Osteoblast (primary cell): ENCODE measurements at regions not wholly inside any gene's neighbourhood (a gene's known extent, or its start where the extent isn't known, plus 50 kb on each side); places are given as distances from the start of the nearest gene placed in this dataset.
A peak's percentile ranks its signal among the peaks of the same experiment; 100 is the strongest.
"Not testable (repeated sequence)": the region's sequence is repeated elsewhere in the genome, so short reads cannot be mapped to it uniquely, and the experiment has no call there.

Source experiments
- DNase-seq: peaks from one replicate; pipeline ENCODE4 v3.0.0; 2011; ENCODE audit warnings: low spot score, mixed read lengths; ENCODE audit not compliant: insufficient read length; ENCODE audit errors: missing footprints
- H2AFZ ChIP-seq: 2 replicates; pipeline ENCODE4 v1.6.0; 2011; ENCODE audit warnings: mild to moderate bottlenecking, low read length
- H3K27ac ChIP-seq: 2 replicates; pipeline ENCODE4 v1.5.1; 2011; ENCODE audit warnings: mild to moderate bottlenecking, low read depth, low read length, moderate library complexity
- H3K27me3 ChIP-seq: 2 replicates; pipeline ENCODE4 v1.6.0; 2012; ENCODE audit warnings: mild to moderate bottlenecking, control low read depth, inconsistent platforms, low read length, moderate library complexity; ENCODE audit not compliant: insufficient read depth
- H3K36me3 ChIP-seq: 2 replicates; pipeline ENCODE4 v1.5.1; 2011; ENCODE audit warnings: mild to moderate bottlenecking, low read length, control low read depth, moderate library complexity; ENCODE audit not compliant: insufficient read depth
- H3K4me1 ChIP-seq: 2 replicates; pipeline ENCODE4 v1.5.1; 2011; ENCODE audit warnings: mild to moderate bottlenecking, low read length, control low read depth, moderate library complexity; ENCODE audit not compliant: insufficient read depth
- H3K4me2 ChIP-seq: 2 replicates; pipeline ENCODE4 v1.6.0; 2011; ENCODE audit warnings: mild to moderate bottlenecking, low read length; ENCODE audit not compliant: insufficient read depth
- H3K4me3 ChIP-seq: fragments of 200-600 bp; sonication (generic); 3 replicates; pipeline ENCODE4 v1.5.1; 2012; ENCODE audit warnings: mild to moderate bottlenecking, low read length, inconsistent platforms; ENCODE audit not compliant: insufficient read depth
- H3K79me2 ChIP-seq: 2 replicates; pipeline ENCODE4 v1.6.0; 2012; ENCODE audit warnings: mild to moderate bottlenecking, low read length, control low read depth, inconsistent platforms; ENCODE audit not compliant: insufficient read depth
- H3K9me3 ChIP-seq: 2 replicates; pipeline ENCODE4 v1.5.1; 2011; ENCODE audit warnings: low read depth, low read length, control low read depth
- H4K20me1 ChIP-seq: 2 replicates; pipeline ENCODE4 v1.6.0; 2012; ENCODE audit warnings: mild to moderate bottlenecking, low read length, control low read depth; ENCODE audit not compliant: insufficient read depth
- TF ChIP-seq, protein P1 (sequence below): IDR thresholded peaks from 2 replicates; pipeline ENCODE4 v1.5.1; 2011; ENCODE audit warnings: mild to moderate bottlenecking, low read depth, low read length, moderate library complexity; ENCODE audit errors: extremely low read depth

DNA sequence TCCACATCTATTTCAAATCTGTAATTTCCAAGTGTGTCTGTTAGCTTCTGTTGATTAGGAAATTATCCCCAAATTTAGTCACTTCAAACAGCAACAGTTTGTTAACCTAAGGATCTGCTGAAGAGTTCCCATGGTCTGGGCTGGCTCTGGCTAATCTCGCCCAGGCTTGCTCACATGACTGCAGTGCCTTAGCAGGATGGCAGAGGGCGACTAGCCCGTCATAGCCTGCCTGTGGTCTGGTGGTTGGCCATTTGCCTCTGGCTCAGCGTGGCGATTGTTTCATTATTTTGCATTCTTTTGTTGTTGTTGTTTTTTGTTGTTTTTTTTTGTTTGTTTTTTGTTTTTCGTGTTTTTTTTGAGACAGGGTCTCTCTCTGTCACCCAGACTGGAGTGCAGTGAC, 264.0 kb downstream of the TRIML1 start:
- Histone ChIP-seq H3K4me1 (peaks cover 42% of the 10 kb centered on the region), H3K27ac (peak overlapping the region; percentile 100), H3K9me3 (no peaks in the 10 kb centered on the region), H3K36me3 (peaks cover 7% of the 10 kb centered on the region), H2AFZ (no peak overlapping the region), H3K4me3 (peak overlapping the region; percentile 69), H3K4me2 (peak overlapping the region; percentile 34), H3K79me2 (peaks cover 55% of the 10 kb centered on the region), H4K20me1 (no peaks in the 10 kb centered on the region), H3K27me3 (no peaks in the 10 kb centered on the region)
- TF ChIP-seq, protein P1, sequence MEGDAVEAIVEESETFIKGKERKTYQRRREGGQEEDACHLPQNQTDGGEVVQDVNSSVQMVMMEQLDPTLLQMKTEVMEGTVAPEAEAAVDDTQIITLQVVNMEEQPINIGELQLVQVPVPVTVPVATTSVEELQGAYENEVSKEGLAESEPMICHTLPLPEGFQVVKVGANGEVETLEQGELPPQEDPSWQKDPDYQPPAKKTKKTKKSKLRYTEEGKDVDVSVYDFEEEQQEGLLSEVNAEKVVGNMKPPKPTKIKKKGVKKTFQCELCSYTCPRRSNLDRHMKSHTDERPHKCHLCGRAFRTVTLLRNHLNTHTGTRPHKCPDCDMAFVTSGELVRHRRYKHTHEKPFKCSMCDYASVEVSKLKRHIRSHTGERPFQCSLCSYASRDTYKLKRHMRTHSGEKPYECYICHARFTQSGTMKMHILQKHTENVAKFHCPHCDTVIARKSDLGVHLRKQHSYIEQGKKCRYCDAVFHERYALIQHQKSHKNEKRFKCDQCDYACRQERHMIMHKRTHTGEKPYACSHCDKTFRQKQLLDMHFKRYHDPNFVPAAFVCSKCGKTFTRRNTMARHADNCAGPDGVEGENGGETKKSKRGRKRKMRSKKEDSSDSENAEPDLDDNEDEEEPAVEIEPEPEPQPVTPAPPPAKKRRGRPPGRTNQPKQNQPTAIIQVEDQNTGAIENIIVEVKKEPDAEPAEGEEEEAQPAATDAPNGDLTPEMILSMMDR: no peak
- no peak for DNase-seq

DNA sequence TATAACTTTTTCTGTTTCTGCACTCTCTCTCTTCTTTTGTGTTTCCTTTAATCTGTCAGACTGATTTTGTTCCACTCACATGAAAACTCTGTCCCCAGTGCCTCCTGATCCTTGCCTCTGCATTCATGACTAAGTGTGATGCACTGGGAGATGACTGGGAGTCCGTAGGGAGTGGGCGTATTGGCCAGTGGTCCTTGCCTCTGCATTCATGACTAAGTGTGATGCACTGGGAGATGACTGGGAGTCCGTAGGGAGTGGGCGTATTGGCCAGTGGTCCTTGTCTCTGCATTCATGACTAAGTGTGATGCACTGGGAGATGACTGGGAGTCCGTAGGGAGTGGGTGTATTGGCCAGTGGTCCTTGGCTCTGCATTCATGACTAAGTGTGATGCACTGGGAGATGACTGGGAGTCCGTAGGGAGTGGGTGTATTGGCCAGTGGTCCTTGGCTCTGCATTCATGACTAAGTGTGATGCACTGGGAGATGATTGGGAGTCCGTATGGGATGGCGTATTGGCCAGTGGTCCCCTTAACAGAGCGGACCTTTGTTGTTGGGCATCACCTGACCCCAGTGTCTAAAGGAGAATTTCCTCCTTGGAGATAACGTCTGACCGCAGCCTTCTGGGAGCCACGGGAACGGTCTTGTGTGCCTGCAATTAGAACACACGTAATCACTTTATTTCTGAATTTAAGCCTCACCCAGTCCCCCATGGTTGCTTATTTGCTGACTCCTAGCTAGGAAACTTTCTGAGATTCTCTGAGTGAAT, 266.0 kb downstream of the TRIML1 start:
- Histone ChIP-seq H3K27ac (peak overlapping the region; percentile 100), H3K79me2 (peaks cover 74% of the 10 kb centered on the region), H3K4me2 (peak overlapping the region; percentile 74), H3K4me3 (peak overlapping the region; percentile 56), H3K4me1 (peaks cover 49% of the 10 kb centered on the region)
- not testable (repeated sequence) for H2AFZ ChIP-seq, H3K36me3 ChIP-seq, H3K9me3 ChIP-seq, H3K27me3 ChIP-seq, H4K20me1 ChIP-seq
- peak; percentile 67 for DNase-seq

DNA sequence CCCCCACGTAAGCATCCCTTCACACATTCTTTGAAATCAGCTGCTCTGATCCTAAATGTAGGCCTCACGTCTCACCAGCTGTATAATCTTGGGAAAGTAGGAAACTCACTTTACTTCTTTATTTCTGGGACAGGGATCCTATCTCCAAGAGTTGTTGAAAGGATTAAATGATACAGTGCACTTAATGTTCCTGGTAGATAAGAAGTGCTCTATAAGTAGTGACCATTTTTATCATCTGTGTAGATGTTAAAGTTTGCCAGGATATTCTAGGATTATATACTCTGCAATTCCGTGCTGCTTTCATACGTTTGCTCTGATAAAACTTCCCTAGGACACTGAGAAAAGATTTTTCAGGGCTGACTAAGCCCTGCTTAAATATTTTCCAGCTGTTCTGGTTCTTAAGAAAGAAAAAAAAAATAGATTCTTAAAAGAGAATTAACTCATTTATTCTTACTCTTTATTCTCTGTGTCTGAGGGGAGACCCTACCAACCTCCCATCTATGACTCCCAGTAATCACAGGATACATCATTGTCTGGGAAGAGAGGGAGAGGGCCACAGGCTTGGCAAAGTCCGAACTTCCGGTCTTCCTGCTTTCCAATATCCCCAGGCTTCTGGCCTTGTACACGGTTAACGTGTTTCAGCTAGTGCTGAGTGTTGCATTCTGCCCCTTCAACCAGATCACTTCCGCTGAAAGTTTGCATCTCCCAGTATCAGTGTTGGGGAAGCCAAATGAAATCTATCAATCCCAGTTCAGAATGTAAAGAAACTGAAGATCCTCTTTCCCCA, 269.2 kb downstream of the TRIML1 start:
- H3K4me2 ChIP-seq: peak overlapping the region; percentile 29
- H3K27me3 ChIP-seq: no peaks in the 10 kb centered on the region
- no peak overlapping the region for H3K4me3 ChIP-seq
- H3K36me3 ChIP-seq: peaks cover under 1% of the 10 kb centered on the region
- no peaks in the 10 kb centered on the region for H3K9me3 ChIP-seq
- H3K4me1 ChIP-seq: peaks cover 32% of the 10 kb centered on the region
- H3K79me2 ChIP-seq: peaks cover 80% of the 10 kb centered on the region
- H2AFZ ChIP-seq: peak overlapping the region; percentile 64
- H4K20me1 ChIP-seq: no peaks in the 10 kb centered on the region
- TF ChIP-seq, protein P1: no peak
- no peak for DNase-seq
- peak overlapping the region; percentile 100 for H3K27ac ChIP-seq

DNA sequence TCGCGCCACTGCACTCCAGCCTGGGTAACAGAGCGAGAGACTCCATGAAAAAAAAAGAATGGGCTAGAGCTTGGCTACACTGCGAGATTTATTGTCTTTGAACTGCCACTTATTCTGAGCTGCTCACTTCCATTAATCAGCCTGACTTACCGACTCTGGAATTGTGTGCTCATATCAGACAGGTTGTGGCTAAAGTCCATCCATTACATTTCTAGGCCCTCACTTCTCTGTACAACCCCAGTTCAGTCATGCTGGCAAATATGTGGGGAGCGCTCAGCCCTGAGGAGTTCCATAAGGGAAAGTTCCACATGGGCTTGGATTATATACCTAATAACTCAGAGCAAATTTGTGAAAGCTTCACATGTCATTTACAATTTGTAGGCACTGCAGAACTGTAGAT, 270.6 kb downstream of the TRIML1 start:
- Histone ChIP-seq H4K20me1 (no peaks in the 10 kb centered on the region), H3K4me2 (no peak overlapping the region), H3K4me1 (peaks cover 22% of the 10 kb centered on the region), H3K27ac (peak overlapping the region; percentile 100), H3K9me3 (no peaks in the 10 kb centered on the region), H3K4me3 (no peak overlapping the region), H3K36me3 (no peaks in the 10 kb centered on the region), H3K79me2 (peaks cover 81% of the 10 kb centered on the region), H2AFZ (peak overlapping the region; percentile 19), H3K27me3 (no peaks in the 10 kb centered on the region)
- DNase-seq: no peak
- TF ChIP-seq, protein P1: no peak
